GM18867 (cell line): ENCODE measurements at regions not wholly inside any gene's neighbourhood (a gene's known extent, or its start where the extent isn't known, plus 50 kb on each side); places are given as distances from the start of the nearest gene placed in this dataset.
"Not testable (repeated sequence)": the region's sequence is repeated elsewhere in the genome, so short reads cannot be mapped to it uniquely, and the experiment has no call there.

Experiments used
- ATAC-seq: cut with Tn5 transposase; IDR thresholded peaks from one replicate; pipeline ENCODE4 v1.9.1; 2021; ENCODE audit warnings: mild to moderate bottlenecking, moderate library complexity; ENCODE audit not compliant: unreplicated experiment

DNA sequence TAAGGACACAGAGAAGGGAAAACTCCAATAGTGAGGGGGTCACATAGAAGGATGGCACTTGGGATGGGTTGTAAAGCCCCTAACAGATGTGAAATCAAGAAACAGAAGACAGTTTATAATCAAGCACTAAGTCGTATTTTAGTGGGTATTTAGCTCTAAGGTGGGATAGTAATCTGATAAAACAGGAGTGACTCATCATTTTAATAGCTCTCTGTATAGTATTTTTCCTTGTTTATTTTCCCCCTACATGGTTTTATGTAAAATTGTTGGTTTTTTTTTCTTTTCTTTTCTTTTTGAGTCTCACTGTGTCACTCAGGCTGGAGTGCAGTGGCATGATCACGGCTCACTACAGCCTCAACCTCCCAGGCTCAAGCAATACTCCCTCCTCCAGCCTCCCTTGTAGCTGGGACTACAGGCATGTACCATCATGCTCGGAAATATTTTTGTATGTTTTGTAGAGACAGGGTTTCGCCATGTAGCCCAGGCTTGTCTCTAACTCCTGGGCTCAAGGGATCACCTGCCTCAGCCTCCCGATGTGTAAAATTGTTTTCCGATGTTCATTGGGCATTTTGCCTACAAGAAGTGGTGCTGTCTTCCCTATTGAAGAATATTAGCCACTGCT lies 142.6 kb upstream of the SERPINE2 start:
- ATAC-seq, result no peak

DNA sequence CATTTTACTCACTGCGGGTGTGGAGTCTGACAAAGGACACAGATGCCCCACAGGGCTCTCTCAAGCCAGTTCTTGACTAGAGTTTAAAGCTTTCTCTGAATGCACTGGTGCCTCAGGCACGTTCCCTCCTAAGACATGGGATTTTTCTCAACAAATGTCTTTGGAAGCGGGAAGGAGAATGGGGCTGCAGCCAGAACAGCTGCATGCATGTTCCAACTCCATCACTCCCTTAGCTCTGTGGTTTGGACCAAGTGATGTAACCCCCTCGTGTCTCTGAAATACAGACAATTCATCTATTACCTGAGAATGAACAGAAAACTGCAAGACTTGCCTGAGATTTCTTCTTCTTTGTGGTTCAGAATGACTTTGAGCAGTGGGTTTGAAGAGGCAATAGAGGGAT lies 141.7 kb upstream of the SERPINE2 start:
- no peak for ATAC-seq

DNA sequence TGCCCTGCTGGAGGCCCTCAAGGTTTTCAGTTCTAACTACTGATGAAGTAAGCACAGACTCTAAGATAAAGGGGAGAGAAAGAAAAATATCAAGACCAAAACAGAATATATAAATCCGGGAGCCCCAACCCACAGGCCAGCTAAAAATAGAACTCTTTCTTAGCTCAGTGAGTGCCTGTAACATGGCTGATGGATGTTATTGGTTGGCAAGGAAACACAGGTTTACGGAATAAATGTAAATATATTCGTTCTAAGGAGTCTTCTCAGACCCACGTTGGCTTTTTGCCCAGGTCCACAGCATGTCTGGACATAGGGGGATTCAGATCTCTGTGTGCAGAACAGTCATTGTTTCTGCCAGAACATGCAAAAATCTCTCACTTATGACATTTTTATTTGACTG lies 139.0 kb upstream of the SERPINE2 start:
- no peak for ATAC-seq

DNA sequence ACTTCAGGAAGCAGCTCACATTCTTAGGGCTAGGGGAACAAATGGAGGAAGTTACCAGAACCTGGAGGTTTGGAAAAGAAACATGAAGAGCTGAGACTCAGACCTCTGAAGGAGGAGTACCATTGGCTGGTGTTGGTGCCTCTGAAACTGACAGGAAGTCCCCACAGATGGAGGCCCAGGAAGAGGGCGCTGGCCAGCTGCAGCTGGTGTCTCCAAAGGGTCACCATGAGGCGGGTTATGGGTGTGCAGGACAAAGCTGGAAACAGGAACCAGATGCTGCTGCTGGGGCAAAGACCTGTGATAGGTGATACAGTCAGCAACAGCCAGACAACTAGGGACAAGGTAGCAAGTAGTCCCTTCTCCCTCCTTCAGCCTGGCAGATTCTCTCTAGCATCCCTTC lies 136.5 kb upstream of the SERPINE2 start:
- no peak for ATAC-seq

DNA sequence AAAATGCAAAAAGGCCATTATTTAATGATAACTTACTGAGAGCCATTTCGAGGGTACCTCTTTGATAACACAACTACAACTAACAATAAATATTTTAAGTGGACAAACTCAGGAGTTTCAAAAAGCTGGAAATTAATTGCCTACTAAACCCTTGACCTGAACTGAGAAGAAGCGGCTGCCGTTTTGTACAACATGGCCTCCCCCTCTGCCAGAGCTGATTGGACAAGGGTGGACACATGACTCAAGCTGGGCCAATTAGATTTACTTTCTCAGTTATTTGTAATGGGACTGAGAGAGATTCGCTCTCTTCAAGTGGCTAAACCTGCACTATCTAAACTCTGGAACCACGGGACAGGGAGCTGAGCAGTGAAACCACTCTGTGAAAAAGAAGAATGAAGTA lies 135.9 kb upstream of the SERPINE2 start:
- ATAC-seq, result no peak

DNA sequence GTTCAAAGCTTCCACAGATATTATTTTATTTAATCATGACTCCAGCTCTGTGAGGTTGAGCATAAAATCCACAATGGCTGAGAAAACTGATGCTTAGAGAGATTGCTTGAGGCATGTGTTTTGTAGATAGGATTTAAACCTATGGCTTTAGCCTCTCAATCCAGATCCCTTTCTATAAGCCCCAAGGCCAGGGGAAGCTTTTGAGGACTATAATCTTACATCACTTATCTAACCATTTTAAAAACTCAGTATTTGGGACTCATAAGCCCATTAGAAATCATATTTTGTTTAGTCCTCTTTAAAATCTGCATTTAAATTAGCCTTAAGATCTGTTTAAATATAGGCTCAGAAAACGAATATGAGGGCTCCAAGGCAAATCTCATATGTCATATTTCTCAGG lies 135.4 kb upstream of the SERPINE2 start:
- ATAC-seq, result no peak

DNA sequence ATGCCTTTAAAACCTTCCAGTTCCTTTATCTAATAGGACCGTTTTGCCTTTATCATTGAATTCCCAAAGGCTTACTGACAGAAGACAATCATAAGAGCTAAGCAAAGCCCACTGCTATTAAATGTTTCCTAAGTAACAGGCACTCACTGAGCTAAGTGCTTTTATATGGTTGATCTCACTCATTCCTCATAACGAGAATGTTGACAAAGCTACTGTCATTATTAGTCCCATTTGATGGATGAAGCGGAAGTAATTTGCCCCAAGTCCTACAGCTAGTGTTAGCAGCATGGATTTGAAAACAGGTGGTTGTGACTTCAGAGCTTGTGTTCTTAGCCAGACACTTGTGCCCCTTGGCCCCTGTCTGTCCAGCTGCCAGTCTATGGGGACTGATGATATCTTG lies 134.8 kb upstream of the SERPINE2 start:
- ATAC-seq, result no peak

DNA sequence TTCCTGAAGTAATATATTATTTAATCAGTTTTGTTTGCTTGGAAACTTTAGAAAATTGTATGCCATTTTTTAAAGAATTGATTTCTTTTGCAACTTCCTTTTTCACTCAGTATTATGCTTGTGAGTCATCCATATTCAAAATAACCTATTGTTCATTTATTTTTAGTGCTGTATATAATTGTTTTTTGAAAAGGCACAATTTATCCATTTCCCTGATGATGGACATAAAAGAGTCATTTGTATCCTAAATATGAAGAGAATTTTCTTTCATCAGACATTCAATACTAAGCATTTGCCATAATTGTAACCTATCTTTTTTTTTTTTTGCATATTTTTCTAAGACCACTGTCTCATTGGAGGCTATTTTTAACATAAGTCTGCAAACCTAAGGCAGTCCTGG lies 134.1 kb upstream of the SERPINE2 start:
- no peak for ATAC-seq

DNA sequence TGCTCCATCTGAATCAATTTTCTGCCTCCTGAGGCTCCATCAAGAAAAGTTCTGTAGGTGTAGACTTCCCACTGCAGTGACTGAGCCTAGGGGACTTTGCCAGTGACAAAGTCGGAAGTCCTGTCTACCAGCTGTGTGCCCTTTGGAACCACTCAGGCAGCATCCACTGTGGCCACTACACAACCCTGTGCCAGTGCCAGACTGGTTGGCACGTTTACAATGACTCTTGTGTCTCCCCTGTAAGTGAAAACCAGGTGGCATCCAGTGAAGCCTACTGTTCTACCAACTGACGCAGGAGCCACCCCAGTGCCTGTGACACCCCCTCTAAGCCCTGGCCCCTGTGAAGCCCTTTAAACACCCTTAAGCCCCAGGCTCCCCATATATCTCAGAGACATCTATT lies 132.1 kb upstream of the SERPINE2 start:
- no peak for ATAC-seq

DNA sequence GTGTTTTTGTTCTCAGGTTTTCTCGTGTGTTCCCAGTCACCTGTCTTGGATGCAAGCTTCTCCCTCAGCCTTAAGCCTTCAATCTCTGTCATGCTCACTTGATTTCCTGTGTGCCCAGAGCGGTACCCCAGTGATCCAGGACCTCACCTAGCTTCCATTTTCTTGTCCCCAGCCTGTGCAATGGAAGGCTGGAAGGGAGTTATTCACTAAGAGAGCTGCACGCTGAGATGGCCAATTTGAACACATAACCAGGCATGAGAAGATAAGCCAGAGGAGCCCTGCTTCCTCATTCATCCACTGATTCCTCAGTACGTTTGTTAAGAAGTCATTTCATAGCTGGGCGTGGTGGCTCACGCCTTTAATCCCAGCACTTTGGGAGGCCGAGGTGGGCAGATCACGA lies 130.8 kb upstream of the SERPINE2 start:
- no peak for ATAC-seq

DNA sequence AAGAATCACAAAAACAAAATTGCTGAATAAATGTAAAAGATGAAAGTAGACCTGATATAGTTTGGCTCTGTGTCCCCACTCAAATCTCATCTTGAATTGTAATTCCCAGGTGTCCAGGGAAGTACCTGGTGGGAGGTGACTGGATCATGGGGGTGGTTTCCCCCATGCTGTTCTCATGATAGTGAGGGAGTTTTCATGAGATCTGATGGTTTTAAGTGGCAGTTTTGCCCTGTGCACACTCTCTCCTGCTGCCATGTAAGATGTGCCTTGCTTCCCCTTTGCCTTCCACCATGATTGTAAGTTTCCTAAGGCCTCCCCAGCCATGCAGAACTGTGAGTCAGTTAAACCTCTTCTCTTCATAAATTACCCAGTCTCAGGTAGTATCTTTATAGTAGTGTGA lies 128.7 kb upstream of the SERPINE2 start:
- not testable (repeated sequence) for ATAC-seq

DNA sequence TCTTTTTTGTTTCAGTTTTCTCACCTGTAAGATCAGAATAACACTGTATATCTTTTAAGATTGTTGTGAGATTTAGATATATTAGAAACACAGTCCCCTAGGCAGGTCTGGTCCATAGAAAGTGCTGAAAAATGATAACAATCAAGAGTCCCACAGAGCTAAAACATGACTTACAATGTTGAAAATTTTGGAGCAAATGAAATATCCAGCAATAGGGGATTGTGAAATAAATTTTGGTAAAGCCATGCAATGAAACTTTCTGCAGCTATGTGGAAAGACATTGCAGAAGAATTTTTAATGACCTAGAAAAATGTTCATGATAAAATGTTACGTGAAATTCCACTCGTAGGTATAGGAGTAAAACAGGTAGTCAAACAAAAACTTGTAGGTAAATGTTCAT lies 127.6 kb upstream of the SERPINE2 start:
- ATAC-seq, result no peak

DNA sequence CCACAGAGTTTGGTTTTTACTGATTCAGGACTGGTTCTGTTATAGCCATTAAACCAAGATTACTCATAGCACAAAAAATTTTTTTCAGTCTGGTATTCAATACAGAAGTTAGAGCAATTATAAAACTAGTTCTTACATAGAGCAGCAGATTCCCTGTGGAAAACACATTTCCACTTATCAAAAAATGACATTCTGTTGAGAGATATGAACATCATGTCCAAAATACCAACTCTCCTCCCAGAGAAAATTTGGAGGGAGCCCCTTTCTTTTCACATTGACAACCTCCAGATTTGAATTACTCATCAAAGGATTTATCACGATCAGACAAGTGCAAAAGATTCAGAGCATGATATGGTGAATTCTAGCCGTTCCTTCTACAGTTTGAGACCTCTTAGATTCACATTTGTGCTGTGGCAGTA lies 126.8 kb upstream of the SERPINE2 start:
- ATAC-seq, result no peak

DNA sequence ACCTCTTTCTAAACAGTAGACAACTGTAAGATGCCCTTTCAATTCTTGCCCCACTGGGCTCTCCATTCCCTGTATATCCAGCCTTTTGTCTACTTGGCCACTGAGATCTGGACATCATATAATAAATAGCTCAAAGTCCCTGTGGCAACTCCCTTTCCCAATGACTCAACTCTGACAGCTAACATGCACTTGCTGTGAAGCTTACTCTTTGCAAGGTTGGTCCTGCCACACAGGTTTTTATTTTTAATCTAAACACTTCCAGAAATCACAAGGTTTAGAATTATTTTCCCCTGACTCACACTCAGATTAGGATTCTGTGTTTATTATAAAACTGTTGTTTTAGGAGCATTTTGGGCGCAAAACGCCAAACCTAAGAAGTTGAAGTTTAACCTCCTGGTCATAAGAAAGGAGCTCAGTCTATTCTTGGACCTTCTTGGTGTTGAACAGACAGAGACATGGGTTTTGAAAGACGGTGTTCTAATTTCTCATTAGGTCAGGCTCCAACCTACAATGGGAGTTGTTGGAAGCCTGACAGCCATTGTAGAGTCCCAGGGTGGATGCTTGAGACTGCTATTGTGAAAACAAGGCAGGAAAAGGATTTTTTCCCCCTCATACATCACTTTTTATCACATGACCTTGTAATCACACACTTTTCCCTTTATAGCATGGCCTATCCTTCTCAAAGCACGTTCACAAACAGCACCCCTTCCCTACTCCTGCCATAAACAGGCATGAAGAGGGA lies 124.7 kb upstream of the SERPINE2 start:
- ATAC-seq, result no peak

DNA sequence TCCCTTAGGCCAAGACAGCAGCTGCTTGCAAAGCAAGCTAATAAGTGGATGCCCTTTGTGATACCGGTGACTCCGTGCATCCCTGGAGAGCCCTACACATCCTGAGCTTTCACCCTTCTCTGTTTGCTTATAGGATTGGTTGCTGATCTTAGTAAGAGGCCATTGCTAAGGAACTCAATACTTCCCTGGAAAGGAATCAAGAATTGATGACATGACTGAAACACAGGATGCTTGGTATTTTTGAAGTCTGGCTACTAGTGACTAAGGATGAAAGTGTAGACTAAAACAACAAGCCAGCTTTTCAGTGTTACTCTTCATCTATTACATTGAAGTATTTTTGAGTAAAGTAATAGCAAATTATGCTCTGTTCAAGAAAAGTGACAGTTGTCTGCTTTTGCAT lies 123.0 kb upstream of the SERPINE2 start:
- ATAC-seq, result no peak

DNA sequence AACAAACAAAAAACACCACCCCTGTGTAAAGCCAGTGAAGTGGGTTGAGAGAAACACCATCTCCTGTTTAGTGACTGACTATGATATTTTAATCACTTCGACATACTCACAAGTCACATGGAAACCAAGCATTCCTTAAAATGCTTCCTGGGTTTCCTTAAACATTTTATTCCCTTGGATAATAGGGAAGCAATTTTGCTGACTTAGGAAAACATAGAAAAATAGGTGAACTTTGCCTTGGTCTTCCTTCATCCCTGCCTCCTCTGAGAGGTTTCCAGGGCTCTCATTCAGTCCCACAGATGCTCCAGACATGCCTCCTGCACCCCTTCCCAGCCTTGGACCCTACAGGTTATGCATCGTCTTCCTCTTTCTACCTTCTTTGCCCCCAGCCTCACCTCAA lies 122.6 kb upstream of the SERPINE2 start:
- no peak for ATAC-seq

DNA sequence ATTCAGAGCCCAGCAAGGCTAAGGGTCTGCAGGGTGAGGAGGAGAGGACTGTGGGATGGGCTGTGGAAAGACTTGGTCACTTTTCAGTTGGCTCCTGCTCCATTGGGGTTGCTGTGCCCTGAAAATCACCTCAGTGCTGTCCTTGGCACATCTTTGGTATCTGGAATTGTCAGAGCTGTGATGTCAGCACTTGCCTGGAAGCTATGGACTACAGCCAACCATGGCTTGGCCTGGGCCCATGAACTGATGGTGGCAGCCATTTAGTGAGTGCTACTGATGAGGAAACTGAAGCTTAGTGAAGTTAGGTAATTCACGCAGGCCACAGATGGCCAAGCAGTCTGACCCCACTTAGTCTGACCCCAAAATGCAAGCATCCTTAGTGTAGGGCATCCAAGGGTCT lies 121.8 kb upstream of the SERPINE2 start:
- ATAC-seq, result no peak

DNA sequence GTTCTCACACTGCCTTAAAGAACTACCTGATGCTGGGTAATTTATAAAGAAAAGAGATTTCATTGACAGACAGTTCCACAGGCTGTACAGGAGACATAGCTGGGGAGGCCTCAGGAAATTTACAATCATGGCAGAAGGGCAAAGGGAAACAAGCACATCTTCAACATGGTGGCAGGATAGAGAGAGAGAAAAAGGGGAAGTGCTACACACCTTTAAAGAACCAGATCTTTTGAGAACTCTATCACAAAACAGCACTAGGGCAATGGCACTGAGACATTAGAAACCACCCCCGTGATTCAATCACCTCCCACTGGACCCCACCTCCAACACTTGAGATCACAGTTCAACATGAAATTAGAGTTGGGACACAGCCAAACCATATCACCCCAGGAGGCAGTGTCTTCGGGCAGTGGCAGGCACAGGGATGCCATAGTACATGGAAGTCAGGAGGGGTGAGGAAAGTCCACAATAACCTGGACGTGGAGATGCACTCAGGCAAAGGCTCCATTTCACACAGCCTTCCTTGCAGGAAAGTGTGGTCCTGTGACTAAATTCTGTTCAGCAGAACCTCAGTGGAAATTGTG lies 120.4 kb upstream of the SERPINE2 start:
- ATAC-seq, result no peak

DNA sequence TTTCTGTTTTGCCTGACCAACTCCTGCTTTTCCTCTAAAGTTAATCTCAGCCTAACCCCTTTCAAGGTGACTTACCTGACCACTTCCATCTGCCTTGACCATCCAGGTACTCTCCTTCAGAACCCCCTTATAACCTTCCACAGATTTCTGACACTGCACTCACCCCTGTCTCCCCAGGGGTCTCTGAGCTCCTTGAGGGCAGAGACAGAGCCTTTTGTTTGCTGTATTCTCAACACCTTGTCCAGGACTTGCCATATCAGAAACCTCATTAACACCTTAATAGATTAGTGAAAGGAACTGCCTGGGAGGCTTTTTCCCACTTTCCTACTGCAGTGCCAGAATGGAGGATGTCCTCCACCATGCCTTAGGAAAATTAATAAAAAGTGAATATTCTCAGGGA lies 119.7 kb upstream of the SERPINE2 start:
- no peak for ATAC-seq

DNA sequence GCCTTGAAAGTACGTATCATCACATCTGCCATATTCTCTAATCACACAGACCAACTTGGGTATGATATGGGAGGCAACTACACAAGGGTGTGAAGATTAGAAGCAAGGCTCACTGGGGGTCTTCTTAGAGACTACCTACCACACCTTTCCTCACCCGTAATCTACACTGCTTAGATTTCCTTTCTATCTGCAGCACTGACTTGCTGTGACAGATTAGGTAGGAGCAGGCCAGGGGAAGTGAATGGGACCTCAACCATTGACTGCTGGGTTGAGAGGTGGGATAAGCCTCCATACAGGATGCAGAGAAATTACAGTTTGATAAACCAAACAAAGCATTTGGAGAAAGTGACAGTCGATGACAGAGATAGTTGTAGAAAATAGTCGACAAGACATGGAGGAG lies 119.0 kb upstream of the SERPINE2 start:
- ATAC-seq, result no peak

DNA sequence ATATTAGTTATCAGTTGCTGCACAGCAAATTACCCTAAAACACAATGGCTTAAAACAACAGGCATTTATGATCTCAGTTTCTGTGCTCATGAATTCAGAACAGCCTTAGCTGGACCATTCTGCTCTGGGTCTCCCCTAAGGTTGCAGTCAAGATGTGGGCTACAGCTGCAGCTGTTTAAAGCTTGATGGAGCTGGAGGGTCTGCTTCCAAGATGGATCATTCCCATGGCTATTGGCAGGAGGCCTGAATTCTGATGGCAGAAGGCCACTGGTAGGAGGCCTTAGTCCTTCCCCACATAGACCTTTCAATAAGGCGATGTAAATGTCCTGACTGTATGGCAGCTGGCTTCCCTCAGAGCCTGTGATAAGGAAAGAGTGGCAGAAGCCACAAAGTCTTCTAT lies 118.6 kb upstream of the SERPINE2 start:
- ATAC-seq, result no peak

DNA sequence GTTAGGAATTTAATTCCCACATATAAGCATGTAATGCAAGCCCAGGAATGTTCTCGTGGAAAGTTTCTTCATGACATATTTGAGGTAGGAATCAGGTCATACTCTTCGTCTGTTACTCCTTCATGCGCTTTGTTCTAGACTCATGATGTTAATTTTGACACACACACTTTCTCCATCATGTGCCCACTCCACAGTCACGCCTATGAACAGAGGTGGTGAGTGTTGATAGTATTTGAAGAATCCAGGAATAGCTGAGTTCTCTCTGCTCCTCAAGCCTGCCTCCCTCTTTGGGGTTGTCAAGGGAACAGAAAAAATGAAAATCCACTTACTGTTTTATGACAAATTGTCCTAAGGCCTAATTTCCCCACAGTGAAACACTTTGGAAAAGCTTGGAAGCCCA lies 117.3 kb upstream of the SERPINE2 start:
- no peak for ATAC-seq

DNA sequence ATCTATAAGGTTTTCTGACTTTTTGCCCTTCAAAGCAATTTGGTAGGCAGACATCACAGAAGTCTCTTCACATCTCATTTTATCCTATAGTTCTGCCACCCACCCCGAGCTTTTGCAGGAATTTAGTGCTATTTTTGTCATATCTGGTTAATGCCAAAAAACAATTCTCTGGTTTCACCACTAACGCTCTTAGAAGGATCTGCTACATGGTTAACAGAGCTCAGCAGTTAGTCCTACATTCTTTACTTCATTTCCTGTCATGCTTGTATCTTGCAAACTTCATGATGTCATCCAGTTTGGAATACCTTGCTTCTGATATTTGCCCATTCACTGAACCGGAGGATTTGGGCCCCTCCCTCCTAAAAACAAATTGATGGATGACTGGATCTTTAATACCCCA lies 116.8 kb upstream of the SERPINE2 start:
- ATAC-seq, result no peak
